Neural progenitor cell (in vitro differentiated cells): ENCODE measurements at regions not wholly inside any gene's neighbourhood (a gene's known extent, or its start where the extent isn't known, plus 50 kb on each side); places are given as distances from the start of the nearest gene placed in this dataset.

Experiments used
- DNase-seq: peaks from one replicate; pipeline ENCODE4 v3.0.0-alpha.2; 2016; ENCODE audit warnings: low spot score
- H2AFZ ChIP-seq: fragments of 200-600 bp; sonication (generic); replicated peaks from 2 replicates; pipeline ENCODE4 v1.6.1; 2016; ENCODE audit warnings: antibody characterized with exemption
- H3F3A ChIP-seq: fragments of 200-600 bp; sonication (generic); 2 replicates; pipeline ENCODE4 v1.6.1; 2016; ENCODE audit warnings: antibody characterized with exemption, low read depth
- H3K27ac ChIP-seq: fragments of 200-600 bp; sonication (generic); 2 replicates; pipeline ENCODE4 v1.5.1; 2016; ENCODE audit warnings: mild to moderate bottlenecking
- H3K27me3 ChIP-seq: fragments of 200-600 bp; sonication (generic); 2 replicates; pipeline ENCODE4 v1.6.1; 2016; ENCODE audit warnings: mild to moderate bottlenecking, moderate library complexity
- H3K36me3 ChIP-seq: fragments of 200-600 bp; sonication (generic); 2 replicates; pipeline ENCODE4 v1.5.1; 2016
- H3K4me1 ChIP-seq: fragments of 200-600 bp; sonication (generic); 2 replicates; pipeline ENCODE4 v1.6.1; 2016; ENCODE audit warnings: mixed run types
- H3K4me2 ChIP-seq: fragments of 200-600 bp; sonication (generic); 2 replicates; pipeline ENCODE4 v1.6.1; 2016
- H3K4me3 ChIP-seq: fragments of 200-600 bp; sonication (generic); 2 replicates; pipeline ENCODE4 v1.5.1; 2016
- H3K79me2 ChIP-seq: fragments of 200-600 bp; sonication (generic); 2 replicates; pipeline ENCODE4 v1.6.1; 2016; ENCODE audit warnings: low read depth
- H3K9ac ChIP-seq: fragments of 200-600 bp; sonication (generic); 2 replicates; pipeline ENCODE4 v1.6.1; 2016
- H3K9me3 ChIP-seq: fragments of 200-600 bp; sonication (generic); 2 replicates; pipeline ENCODE4 v1.5.1; 2016; ENCODE audit warnings: low read depth
- H4K20me1 ChIP-seq: fragments of 200-600 bp; sonication (generic); 2 replicates; pipeline ENCODE4 v1.6.1; 2016; ENCODE audit warnings: low read depth
- H3K27ac Mint-ChIP-seq: 3 replicates; pipeline ENCODE4 v1.8.0; 2021; ENCODE audit warnings: mixed read lengths
- H3K27me3 Mint-ChIP-seq: 2 replicates; pipeline ENCODE4 v1.8.0; 2022; ENCODE audit warnings: low read depth, mild to moderate bottlenecking, inconsistent platforms, moderate library complexity, mixed read lengths; ENCODE audit not compliant: insufficient read depth
- H3K36me3 Mint-ChIP-seq: 3 replicates; pipeline ENCODE4 v1.8.0; 2021; ENCODE audit warnings: mixed read lengths
- H3K4me1 Mint-ChIP-seq: 3 replicates; pipeline ENCODE4 v1.8.0; 2021; ENCODE audit warnings: mixed read lengths
- H3K4me3 Mint-ChIP-seq: 3 replicates; pipeline ENCODE4 v1.8.0; 2021; ENCODE audit warnings: mild to moderate bottlenecking, moderate library complexity, mixed read lengths
- H3K9me3 Mint-ChIP-seq: 3 replicates; pipeline ENCODE4 v1.8.0; 2020; ENCODE audit warnings: mixed read lengths
- EZH2 ChIP-seq: fragments of 200-600 bp; sonication (generic); IDR thresholded peaks from 2 replicates; pipeline ENCODE4 v1.6.1; 2017; ENCODE audit warnings: antibody characterized with exemption, mild to moderate bottlenecking, moderate library complexity
- EZH2phosphoT487 ChIP-seq: fragments of 200-600 bp; sonication (generic); IDR thresholded peaks from 2 replicates; pipeline ENCODE4 v1.6.1; 2017; ENCODE audit warnings: antibody characterized with exemption
- TF ChIP-seq, protein P1 (sequence below): fragments of 200-600 bp; sonication (generic); IDR thresholded peaks from 2 replicates; pipeline ENCODE4 v1.5.1; 2017; ENCODE audit warnings: antibody characterized with exemption, mild to moderate bottlenecking

DNA sequence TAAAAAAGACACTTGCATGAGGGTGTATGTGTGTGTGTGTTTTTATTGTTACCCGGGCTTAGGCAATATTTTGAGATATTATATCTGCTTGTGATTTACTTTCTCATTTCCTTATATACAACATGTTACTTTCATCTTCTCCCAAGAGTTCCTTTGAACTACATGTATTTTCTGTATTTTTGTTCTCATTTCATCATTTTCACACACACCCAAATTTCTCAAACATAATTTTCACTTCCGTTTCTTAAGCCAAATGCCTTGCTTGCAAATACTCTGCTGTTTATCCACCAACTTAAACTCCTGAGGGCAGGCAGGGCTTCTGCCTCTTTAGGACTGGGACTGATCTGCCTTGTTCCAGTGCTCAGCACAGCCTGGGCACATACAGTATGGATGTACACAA, 69.3 kb upstream of the FYN start:
- no peak overlapping the region for H2AFZ ChIP-seq
- peaks cover 9% of the 10 kb centered on the region for H3K9me3 Mint-ChIP-seq
- H3K27me3 Mint-ChIP-seq, result no peaks in the 10 kb centered on the region
- H3K79me2 ChIP-seq, result no peaks in the 10 kb centered on the region
- H3K4me2 ChIP-seq, result no peak overlapping the region
- no peak for TF ChIP-seq EZH2
- no peak overlapping the region for H3K4me3 Mint-ChIP-seq
- peaks cover 3% of the 10 kb centered on the region for H3K9me3 ChIP-seq
- H3K4me1 Mint-ChIP-seq, result no peaks in the 10 kb centered on the region
- no peak overlapping the region for H3K27ac Mint-ChIP-seq
- H3K4me3 ChIP-seq, result no peak overlapping the region
- H4K20me1 ChIP-seq, result no peaks in the 10 kb centered on the region
- peaks cover 7% of the 10 kb centered on the region for H3K4me1 ChIP-seq
- no peaks in the 10 kb centered on the region for H3K36me3 Mint-ChIP-seq
- DNase-seq, result no peak
- no peak overlapping the region for H3K9ac ChIP-seq
- H3K27ac ChIP-seq, result no peak overlapping the region
- H3F3A ChIP-seq, result no peaks in the 10 kb centered on the region
- H3K36me3 ChIP-seq, result no peaks in the 10 kb centered on the region
- H3K27me3 ChIP-seq, result no peaks in the 10 kb centered on the region

DNA sequence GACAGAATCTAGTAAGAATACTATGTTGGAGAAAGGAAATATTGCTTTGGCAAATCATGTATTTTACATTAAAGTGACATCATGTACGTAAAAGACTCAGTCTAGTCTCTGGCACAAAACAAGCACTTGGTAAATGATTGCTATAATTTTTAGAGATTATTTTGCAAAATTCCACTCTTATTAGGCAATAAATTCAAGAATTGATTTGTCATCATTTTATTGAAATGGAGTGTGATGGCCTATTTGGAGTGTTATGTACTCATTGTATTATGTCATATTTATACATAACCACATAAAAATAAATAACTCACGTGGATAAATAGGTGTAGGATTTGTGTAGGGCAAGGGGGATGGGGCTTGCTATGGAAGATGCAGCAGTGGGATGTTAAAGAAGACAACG, 70.0 kb upstream of the FYN start:
- Mint-ChIP-seq H3K27ac (no peak overlapping the region), H3K9me3 (peaks cover 9% of the 10 kb centered on the region)
- no peak overlapping the region for H2AFZ ChIP-seq

DNA sequence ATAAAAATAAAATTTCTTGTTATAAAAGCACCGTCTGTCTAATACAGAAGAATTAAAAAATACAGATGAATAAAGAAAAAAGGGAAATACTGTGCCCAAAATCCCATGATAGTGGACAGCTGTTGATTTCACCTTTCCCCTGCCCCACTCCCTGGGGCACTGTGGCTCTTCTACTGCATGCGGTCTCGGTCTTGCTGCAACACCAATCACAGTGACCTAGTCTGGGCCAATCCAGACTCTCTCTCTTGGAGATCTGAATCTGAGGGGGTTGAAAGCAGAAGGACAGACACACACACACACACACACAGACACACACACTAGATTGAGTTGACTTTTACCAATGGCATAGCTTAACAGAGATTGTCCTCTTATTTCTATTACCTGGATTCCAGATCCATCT, 70.5 kb upstream of the FYN start:
- H3K79me2 ChIP-seq, result no peaks in the 10 kb centered on the region
- no peak for TF ChIP-seq EZH2
- TF ChIP-seq EZH2phosphoT487, result no peak
- TF ChIP-seq, protein P1, sequence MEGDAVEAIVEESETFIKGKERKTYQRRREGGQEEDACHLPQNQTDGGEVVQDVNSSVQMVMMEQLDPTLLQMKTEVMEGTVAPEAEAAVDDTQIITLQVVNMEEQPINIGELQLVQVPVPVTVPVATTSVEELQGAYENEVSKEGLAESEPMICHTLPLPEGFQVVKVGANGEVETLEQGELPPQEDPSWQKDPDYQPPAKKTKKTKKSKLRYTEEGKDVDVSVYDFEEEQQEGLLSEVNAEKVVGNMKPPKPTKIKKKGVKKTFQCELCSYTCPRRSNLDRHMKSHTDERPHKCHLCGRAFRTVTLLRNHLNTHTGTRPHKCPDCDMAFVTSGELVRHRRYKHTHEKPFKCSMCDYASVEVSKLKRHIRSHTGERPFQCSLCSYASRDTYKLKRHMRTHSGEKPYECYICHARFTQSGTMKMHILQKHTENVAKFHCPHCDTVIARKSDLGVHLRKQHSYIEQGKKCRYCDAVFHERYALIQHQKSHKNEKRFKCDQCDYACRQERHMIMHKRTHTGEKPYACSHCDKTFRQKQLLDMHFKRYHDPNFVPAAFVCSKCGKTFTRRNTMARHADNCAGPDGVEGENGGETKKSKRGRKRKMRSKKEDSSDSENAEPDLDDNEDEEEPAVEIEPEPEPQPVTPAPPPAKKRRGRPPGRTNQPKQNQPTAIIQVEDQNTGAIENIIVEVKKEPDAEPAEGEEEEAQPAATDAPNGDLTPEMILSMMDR, result no peak
- no peak overlapping the region for H2AFZ ChIP-seq
- no peaks in the 10 kb centered on the region for H3K27me3 ChIP-seq
- H3K27ac ChIP-seq, result no peak overlapping the region
- H3K36me3 ChIP-seq, result no peaks in the 10 kb centered on the region
- no peak overlapping the region for H3K4me2 ChIP-seq
- no peak for DNase-seq
- H3K27ac Mint-ChIP-seq, result no peak overlapping the region
- H4K20me1 ChIP-seq, result no peaks in the 10 kb centered on the region
- H3F3A ChIP-seq, result no peaks in the 10 kb centered on the region
- peaks cover 2% of the 10 kb centered on the region for H3K4me1 ChIP-seq
- H3K4me3 ChIP-seq, result no peak overlapping the region
- H3K4me3 Mint-ChIP-seq, result no peak overlapping the region
- no peak overlapping the region for H3K9ac ChIP-seq
- peaks cover 9% of the 10 kb centered on the region for H3K9me3 Mint-ChIP-seq
- H3K9me3 ChIP-seq, result peaks cover 3% of the 10 kb centered on the region
- H3K27me3 Mint-ChIP-seq, result no peaks in the 10 kb centered on the region
- no peaks in the 10 kb centered on the region for H3K36me3 Mint-ChIP-seq
- no peaks in the 10 kb centered on the region for H3K4me1 Mint-ChIP-seq

More for the DNA sequence above, 70.0 kb upstream of the FYN start:
- Histone ChIP-seq H3K4me2 (no peak overlapping the region), H3K36me3 (no peaks in the 10 kb centered on the region), H3K27me3 (no peaks in the 10 kb centered on the region), H3K9ac (no peak overlapping the region), H3K4me3 (no peak overlapping the region), H3K4me1 (peaks cover 7% of the 10 kb centered on the region), H3K9me3 (peaks cover 3% of the 10 kb centered on the region), H4K20me1 (no peaks in the 10 kb centered on the region), H3F3A (no peaks in the 10 kb centered on the region), H3K27ac (no peak overlapping the region), H3K79me2 (no peaks in the 10 kb centered on the region)
- no peak for DNase-seq
- H3K4me3 Mint-ChIP-seq, result no peak overlapping the region
- no peaks in the 10 kb centered on the region for H3K27me3 Mint-ChIP-seq
- H3K4me1 Mint-ChIP-seq, result no peaks in the 10 kb centered on the region
- TF ChIP-seq EZH2 (no peak), EZH2phosphoT487 (no peak)
- TF ChIP-seq, protein P1, result no peak
- H3K36me3 Mint-ChIP-seq, result no peaks in the 10 kb centered on the region

DNA sequence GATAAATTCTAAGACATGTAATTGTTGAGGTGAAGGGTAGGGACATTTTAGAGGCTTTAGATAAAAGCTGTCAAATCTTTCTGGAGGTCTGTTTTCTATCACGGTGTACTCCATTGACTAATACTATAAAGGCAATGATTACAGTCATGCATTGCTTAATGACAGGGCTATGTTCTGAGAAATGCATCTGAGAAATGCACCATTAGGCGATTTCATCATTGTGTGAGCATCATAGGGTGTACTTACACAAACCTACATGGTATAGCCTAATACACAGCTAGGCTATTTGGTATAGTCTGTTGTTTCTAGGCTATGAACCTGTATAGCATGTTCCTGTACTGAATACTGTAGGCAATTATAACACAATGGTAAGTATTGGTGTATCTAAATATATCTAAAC, 71.3 kb upstream of the FYN start:
- H3K27me3 ChIP-seq, result no peaks in the 10 kb centered on the region
- Mint-ChIP-seq H3K27me3 (peaks cover 3% of the 10 kb centered on the region), H3K9me3 (peaks cover 9% of the 10 kb centered on the region), H3K4me1 (no peaks in the 10 kb centered on the region), H3K36me3 (no peaks in the 10 kb centered on the region), H3K4me3 (no peak overlapping the region), H3K27ac (no peak overlapping the region)
- TF ChIP-seq EZH2phosphoT487, result no peak
- no peaks in the 10 kb centered on the region for H3F3A ChIP-seq
- H3K4me2 ChIP-seq, result no peak overlapping the region
- H3K4me1 ChIP-seq, result no peaks in the 10 kb centered on the region
- H4K20me1 ChIP-seq, result no peaks in the 10 kb centered on the region
- no peak overlapping the region for H2AFZ ChIP-seq
- no peak overlapping the region for H3K4me3 ChIP-seq
- no peak overlapping the region for H3K9ac ChIP-seq
- H3K36me3 ChIP-seq, result no peaks in the 10 kb centered on the region
- no peak overlapping the region for H3K27ac ChIP-seq
- DNase-seq, result no peak
- peaks cover 3% of the 10 kb centered on the region for H3K9me3 ChIP-seq
- H3K79me2 ChIP-seq, result no peaks in the 10 kb centered on the region
